ENCODE measurements at regions not wholly inside any gene's neighbourhood (a gene's known extent, or its start where the extent isn't known, plus 50 kb on each side); places are given as distances from the start of the nearest gene placed in this dataset.

DNA sequence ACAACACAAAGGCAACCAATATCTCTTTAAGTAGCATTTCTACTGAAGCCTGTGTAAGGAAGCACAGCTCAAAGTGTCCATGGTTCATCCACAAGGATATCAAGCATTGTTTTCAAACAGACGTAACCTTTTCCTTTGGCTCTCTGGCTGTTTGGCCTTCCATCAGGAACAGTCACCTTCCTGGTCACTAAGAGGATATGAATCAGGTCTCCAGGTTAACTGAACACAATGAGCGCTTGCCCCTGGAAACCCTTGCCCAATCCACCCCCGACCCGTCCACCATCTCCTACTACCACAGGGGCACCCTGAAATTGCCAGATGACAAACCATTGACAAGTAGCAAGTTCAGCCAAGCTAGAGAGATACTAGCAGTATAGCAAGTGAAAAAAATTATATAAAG, 114.4 kb upstream of the COL21A1 start:
- H2AFZ ChIP-seq (ENCODE audit: low read length): no peak overlapping the region
- H4K91ac ChIP-seq (ENCODE audit: insufficient read length, low read depth, low read length): no peak overlapping the region
- H2AK5ac ChIP-seq (ENCODE audit: insufficient read length, low read length): no peak overlapping the region
- no peak overlapping the region for H3K4me2 ChIP-seq (ENCODE audit: insufficient read depth, insufficient read length, low read length)
- H3K9me3 ChIP-seq (ENCODE audit: control insufficient read depth, low read depth, low read length): no peaks in the 10 kb centered on the region
- DNase-seq: no peak
- H3K36me3 Mint-ChIP-seq (ENCODE audit: insufficient read depth in 1 of 3, low read depth in 3 of 3): no peaks in the 10 kb centered on the region
- H3K9ac ChIP-seq (ENCODE audit: extremely low read depth, insufficient read length, low read length): no peak overlapping the region
- no peaks in the 10 kb centered on the region for H3K79me1 ChIP-seq (ENCODE audit: insufficient read depth, low read depth, low read length, poor library complexity, severe bottlenecking)
- H2BK12ac ChIP-seq (ENCODE audit: insufficient read length, low read depth, low read length): no peak overlapping the region
- no peaks in the 10 kb centered on the region for H4K20me1 ChIP-seq (ENCODE audit: control insufficient read depth, insufficient read depth, insufficient read length)
- no peak overlapping the region for H4K8ac ChIP-seq (replicated peaks; ENCODE audit: insufficient read length, low read depth, low read length)
- H3K18ac ChIP-seq (ENCODE audit: insufficient read length, low read depth, low read length): no peak overlapping the region
- no peak overlapping the region for H3K14ac ChIP-seq (ENCODE audit: insufficient read depth, low read length)
- no peak overlapping the region for H3K23ac ChIP-seq (ENCODE audit: insufficient read length, low read depth, low read length)
- H3K4me1 Mint-ChIP-seq: no peaks in the 10 kb centered on the region
- H2BK15ac ChIP-seq (ENCODE audit: low read depth, low read length): no peak overlapping the region
- H3K27ac Mint-ChIP-seq: peak overlapping the region in 1 of 3 experiments; percentile 54; a peak in 1 of 7 replicates
- no peaks in the 10 kb centered on the region for H3K27me3 ChIP-seq (ENCODE audit: insufficient read depth, low read length)
- no peak overlapping the region for H3K4ac ChIP-seq (ENCODE audit: low read depth, low read length)
- H3K4me1 ChIP-seq (ENCODE audit: insufficient read depth, low read length): no peaks in the 10 kb centered on the region
- WGBS (ENCODE audit: extremely low coverage, insufficient read length, low lambda C conversion rate): no CpG with 5 or more reads among the region's 4 CpGs
- H3K23me2 ChIP-seq (ENCODE audit: insufficient read length, low read depth, low read length, poor library complexity, severe bottlenecking): no peaks in the 10 kb centered on the region
- H2BK120ac ChIP-seq (ENCODE audit: low read depth, low read length, poor library complexity, severe bottlenecking): no peak overlapping the region
- H3K27me3 Mint-ChIP-seq (ENCODE audit: low read depth): no peaks in the 10 kb centered on the region
- no peak overlapping the region for H3K27ac ChIP-seq (ENCODE audit: insufficient read length, low read depth, low read length)
- H4K5ac ChIP-seq (ENCODE audit: insufficient read length, low read depth, low read length): no peak overlapping the region
- H3K56ac ChIP-seq (ENCODE audit: insufficient read length, low read depth, low read length): no peak overlapping the region
- TF ChIP-seq, protein P1, sequence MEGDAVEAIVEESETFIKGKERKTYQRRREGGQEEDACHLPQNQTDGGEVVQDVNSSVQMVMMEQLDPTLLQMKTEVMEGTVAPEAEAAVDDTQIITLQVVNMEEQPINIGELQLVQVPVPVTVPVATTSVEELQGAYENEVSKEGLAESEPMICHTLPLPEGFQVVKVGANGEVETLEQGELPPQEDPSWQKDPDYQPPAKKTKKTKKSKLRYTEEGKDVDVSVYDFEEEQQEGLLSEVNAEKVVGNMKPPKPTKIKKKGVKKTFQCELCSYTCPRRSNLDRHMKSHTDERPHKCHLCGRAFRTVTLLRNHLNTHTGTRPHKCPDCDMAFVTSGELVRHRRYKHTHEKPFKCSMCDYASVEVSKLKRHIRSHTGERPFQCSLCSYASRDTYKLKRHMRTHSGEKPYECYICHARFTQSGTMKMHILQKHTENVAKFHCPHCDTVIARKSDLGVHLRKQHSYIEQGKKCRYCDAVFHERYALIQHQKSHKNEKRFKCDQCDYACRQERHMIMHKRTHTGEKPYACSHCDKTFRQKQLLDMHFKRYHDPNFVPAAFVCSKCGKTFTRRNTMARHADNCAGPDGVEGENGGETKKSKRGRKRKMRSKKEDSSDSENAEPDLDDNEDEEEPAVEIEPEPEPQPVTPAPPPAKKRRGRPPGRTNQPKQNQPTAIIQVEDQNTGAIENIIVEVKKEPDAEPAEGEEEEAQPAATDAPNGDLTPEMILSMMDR (conservative IDR thresholded peaks at IDR 0.05): no peak
- no peaks in the 10 kb centered on the region for H3K9me3 Mint-ChIP-seq
- no peak overlapping the region for H3T11ph ChIP-seq (ENCODE audit: low read length)
- no peaks in the 10 kb centered on the region for H3K79me2 ChIP-seq (ENCODE audit: insufficient read depth, low read length)
- no peak overlapping the region for H2BK20ac ChIP-seq (ENCODE audit: low read depth, low read length, poor library complexity, severe bottlenecking)
- no peak overlapping the region for H3K4me3 Mint-ChIP-seq
- H2BK5ac ChIP-seq (ENCODE audit: insufficient read length, low read length): no peak overlapping the region
